GM12865 (cell line): ENCODE measurements at regions not wholly inside any gene's neighbourhood (a gene's known extent, or its start where the extent isn't known, plus 50 kb on each side); places are given as distances from the start of the nearest gene placed in this dataset.
A peak's percentile ranks its signal among the peaks of the same experiment; 100 is the strongest.

Source experiments
- DNase-seq: peaks from one replicate; pipeline ENCODE4 v3.0.0; 2010; ENCODE audit warnings: low read depth
- H3K4me3 ChIP-seq: 2 replicates; pipeline ENCODE4 v1.5.1; 2011; ENCODE audit warnings: mild to moderate bottlenecking, low read depth, low read length, control low read depth
- TF ChIP-seq, protein P1 (sequence below): IDR thresholded peaks from 2 replicates; pipeline ENCODE4 v1.5.1; 2011; ENCODE audit warnings: low read length, control low read depth, low read depth, inconsistent platforms; ENCODE audit not compliant: insufficient read depth; ENCODE audit errors: missing control alignments

DNA sequence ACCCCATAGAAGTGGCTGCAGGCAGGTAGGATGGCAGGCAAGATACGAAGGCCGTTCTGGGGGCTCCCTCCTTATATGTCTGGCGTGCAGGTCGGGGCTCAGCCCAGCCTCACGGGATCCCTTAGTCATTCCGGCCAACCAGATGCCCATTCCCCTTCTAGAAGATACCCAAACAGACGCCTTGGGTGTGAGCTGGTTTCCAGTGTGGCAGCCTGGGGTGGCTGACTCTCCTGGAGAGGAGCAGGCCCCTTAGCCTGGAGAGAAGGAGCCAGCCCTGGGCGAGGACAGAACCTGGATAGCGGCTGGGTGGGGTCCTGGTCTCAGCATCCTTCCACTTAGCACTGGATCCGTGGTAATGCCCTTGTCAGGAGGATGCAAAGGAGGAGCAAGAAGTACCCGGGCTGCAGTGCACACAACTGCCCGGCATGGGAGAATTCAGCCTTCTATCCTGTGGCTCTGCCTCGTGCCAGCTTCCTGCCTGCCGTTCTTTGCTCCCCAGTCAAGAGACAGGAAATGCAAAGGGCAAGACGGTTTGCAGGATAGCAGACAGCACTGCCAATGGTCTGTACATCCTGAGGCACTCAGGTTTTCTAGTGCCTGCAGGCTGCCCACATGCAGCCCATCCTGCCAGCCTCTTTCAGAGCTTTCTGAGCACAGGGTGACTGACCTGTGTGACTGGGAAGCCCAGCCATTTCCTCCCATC lies 56.7 kb upstream of the WASF3 start:
- no peak overlapping the region for H3K4me3 ChIP-seq
- TF ChIP-seq, protein P1, sequence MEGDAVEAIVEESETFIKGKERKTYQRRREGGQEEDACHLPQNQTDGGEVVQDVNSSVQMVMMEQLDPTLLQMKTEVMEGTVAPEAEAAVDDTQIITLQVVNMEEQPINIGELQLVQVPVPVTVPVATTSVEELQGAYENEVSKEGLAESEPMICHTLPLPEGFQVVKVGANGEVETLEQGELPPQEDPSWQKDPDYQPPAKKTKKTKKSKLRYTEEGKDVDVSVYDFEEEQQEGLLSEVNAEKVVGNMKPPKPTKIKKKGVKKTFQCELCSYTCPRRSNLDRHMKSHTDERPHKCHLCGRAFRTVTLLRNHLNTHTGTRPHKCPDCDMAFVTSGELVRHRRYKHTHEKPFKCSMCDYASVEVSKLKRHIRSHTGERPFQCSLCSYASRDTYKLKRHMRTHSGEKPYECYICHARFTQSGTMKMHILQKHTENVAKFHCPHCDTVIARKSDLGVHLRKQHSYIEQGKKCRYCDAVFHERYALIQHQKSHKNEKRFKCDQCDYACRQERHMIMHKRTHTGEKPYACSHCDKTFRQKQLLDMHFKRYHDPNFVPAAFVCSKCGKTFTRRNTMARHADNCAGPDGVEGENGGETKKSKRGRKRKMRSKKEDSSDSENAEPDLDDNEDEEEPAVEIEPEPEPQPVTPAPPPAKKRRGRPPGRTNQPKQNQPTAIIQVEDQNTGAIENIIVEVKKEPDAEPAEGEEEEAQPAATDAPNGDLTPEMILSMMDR: no peak
- no peak for DNase-seq

DNA sequence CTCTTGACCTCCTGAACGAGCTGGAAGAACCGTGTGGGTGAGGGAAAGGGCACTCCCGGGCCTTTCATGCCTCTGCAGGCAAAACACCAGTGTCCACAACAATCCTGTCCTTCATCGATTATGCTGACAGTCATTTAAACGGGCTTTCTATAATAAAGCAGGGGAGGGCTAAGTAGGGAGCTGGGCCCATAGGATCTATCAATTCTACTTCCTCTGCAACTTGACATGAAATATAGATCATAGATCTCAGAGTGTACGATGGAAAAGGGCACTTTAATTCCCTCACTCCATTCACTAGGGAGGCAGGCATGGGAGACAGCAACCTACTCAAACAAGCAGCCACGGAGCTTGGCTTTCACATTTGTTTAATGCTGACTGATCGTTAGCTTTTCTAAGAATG lies 55.8 kb upstream of the WASF3 start:
- H3K4me3 ChIP-seq: no peak overlapping the region
- TF ChIP-seq, protein P1: no peak

DNA sequence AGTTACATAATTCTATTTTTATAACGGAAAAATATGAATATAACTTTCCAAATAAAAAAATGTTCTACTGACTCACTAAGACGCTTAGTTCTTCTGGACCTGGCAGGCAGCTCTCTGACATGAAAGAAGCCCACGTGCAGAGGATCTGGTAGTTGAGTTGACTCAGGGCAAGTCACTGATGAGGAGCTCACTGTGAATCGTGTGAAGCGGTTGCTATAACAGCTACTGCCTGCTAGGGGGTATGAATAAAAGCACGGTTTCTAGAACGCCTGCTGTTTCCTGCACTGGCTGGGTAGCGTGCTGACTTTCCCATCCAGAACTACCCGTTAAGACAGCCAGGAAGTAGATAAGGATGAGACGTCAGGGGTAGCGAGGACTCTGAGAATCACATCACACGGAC lies 54.7 kb upstream of the WASF3 start:
- TF ChIP-seq, protein P1: no peak
- peak; percentile 26 for DNase-seq
- no peak overlapping the region for H3K4me3 ChIP-seq

More for the DNA sequence above, 55.8 kb upstream of the WASF3 start:
- DNase-seq: no peak

DNA sequence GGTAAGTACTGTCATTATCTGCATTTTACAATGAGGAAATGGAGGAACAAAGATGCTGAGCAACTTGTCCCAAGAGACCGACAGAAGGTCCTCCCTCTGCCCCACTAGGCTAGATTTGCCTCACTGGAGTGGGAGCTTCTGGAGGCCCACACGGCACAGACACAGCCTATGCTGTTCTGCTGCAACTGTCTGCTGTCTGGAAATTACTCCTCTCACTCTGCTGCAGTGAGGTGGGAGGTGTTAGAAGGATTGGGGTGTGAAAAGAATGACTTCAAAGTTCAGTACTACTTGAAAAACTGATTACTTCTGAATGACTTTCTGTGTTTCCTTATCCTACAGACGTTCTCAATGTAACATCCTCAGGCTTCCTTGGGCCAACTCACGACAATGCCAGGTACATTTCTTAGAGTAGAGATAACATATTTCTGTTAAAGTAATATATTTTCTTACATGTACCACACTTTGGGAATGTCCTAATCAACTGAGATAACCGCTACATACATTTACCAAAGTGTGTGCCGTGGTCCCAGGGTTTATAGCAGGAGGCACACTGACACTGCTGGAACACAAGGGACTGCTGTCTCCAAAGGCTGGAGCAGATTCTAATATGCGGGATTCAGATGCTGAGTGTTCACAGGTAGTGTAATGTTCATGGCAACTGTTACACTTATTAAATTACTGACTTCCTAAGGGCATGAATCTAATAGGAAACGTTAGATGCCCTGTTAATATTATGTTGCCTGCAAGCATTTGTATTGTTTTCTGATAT lies 53.5 kb upstream of the WASF3 start:
- no peak for DNase-seq
- TF ChIP-seq, protein P1: no peak
- no peak overlapping the region for H3K4me3 ChIP-seq
